ENCODE measurements at regions not wholly inside any gene's neighbourhood (a gene's known extent, or its start where the extent isn't known, plus 50 kb on each side); places are given as distances from the start of the nearest gene placed in this dataset.

DNA sequence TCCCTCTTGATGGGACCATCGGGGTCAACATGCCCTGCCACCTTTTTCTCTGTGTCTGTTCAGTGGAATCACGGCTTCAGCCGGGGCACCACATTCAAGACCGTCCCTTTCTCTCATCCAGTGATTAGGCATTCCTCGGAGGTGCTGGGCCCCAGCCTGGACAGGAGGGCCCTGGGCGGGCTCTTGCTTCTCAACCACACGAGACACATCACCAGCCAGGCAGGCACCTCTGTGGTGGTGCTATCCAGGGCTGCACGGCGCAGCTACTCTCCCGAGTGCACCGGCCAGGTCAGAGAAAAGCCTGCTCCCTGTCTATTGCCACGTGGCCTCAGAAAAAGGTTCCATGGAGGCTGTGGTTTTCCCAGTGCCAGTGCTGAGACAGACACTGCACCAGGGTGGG, 255.2 kb upstream of the IRX1 start:
- no peak for DNase-seq (ENCODE audit: low read depth)
- TF ChIP-seq, protein P1, sequence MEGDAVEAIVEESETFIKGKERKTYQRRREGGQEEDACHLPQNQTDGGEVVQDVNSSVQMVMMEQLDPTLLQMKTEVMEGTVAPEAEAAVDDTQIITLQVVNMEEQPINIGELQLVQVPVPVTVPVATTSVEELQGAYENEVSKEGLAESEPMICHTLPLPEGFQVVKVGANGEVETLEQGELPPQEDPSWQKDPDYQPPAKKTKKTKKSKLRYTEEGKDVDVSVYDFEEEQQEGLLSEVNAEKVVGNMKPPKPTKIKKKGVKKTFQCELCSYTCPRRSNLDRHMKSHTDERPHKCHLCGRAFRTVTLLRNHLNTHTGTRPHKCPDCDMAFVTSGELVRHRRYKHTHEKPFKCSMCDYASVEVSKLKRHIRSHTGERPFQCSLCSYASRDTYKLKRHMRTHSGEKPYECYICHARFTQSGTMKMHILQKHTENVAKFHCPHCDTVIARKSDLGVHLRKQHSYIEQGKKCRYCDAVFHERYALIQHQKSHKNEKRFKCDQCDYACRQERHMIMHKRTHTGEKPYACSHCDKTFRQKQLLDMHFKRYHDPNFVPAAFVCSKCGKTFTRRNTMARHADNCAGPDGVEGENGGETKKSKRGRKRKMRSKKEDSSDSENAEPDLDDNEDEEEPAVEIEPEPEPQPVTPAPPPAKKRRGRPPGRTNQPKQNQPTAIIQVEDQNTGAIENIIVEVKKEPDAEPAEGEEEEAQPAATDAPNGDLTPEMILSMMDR (conservative IDR thresholded peaks at IDR 0.05; ENCODE audit: low read depth, low read length): no peak

DNA sequence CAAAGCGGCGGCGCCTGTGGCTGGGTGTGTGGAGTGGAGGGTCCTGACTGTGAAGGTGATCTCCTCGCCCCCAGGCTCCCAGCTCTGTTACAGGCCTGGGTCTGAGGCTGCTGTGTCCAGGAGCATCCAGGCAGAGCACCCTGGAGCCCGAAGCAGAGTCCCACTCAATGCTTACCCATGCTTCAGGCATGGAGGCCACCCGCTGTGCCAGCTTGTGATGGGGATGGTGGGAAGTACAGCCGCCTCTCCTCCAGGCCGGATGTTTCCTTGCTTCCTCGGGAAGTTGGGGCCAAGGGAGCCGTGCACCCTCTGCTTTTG, 255.9 kb upstream of the IRX1 start:
- H3K4me3 ChIP-seq (ENCODE audit: low read depth, low read length): no peak overlapping the region
- TF ChIP-seq, protein P1 (conservative IDR thresholded peaks at IDR 0.05; ENCODE audit: low read depth, low read length): no peak
- no peak for DNase-seq (ENCODE audit: low read depth)

More for the DNA sequence above, 255.2 kb upstream of the IRX1 start:
- no peak overlapping the region for H3K4me3 ChIP-seq (ENCODE audit: low read depth, low read length)

DNA sequence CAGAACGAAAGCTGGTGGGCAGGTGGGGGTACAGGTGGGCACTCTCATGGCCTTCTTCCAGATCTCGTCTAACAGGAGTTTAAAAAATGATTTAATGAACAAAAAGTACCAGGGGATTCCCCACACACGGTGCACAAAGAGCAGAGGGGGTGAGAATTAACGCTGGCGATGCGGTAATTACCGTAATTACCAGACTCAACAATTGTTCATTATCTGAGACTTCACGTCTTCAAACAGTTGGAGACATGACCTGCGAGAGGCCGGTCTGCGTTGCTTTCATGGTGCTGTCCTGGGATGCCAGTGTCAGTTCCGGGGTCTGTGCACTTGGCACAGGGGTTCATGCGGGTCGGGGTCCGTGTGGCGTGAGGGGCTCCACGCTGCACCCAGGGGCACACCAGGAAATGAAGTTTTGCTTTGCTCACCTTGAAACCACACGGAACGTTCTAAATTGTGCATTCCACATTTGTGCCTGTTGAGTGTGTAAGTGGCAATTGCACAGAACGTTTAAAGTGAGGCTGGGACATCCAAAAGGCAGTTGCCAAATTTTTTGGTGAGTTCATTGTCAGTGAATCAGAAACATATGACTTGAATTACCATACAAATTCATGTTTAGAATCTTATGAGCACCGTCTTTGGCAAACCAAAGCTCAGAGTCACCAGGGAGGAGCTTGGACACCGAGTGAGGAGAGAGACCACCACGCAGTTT, 256.4 kb upstream of the IRX1 start:
- TF ChIP-seq, protein P1 (conservative IDR thresholded peaks at IDR 0.05; ENCODE audit: low read depth, low read length): no peak
- H3K4me3 ChIP-seq (ENCODE audit: low read depth, low read length): no peak overlapping the region
- DNase-seq (ENCODE audit: low read depth): no peak

DNA sequence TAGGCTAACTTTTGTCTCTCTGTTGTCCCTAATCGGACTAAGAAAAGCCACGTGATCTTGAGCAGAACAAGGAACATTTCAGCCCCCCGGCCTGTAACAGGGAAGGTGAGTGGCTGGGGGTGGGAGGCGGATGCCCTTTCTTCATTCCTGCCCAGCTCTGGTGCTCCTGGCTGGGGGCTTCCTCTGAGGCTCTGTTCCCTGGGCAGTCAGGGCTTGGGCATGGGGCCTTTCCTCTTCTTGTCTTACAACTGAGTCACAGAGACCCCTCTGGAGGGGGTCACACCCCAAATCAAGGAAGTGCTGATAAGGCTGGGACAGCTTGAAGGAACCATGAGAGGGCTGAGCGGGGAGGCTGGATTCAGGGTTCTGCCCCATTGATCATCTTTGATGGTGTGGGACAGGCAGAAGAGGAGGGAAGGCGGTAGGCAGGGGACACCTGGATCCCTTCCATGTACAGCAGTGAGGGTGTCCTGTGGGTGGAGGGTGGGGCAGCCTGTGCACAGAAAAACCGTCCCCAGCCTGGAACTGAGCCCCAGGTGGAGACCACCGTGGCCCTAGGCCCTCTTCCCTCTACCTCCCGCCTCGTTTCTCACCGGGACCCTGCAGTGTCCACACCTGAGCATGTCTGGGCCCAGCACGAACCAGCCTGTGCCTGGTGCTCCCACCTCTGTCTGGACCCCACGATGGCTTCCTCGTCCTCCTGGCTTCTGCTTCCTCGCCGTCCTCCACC, 257.7 kb upstream of the IRX1 start:
- TF ChIP-seq, protein P1 (conservative IDR thresholded peaks at IDR 0.05; ENCODE audit: low read depth, low read length): no peak
- no peak for DNase-seq (ENCODE audit: low read depth)
- H3K4me3 ChIP-seq (ENCODE audit: low read depth, low read length): no peak overlapping the region

DNA sequence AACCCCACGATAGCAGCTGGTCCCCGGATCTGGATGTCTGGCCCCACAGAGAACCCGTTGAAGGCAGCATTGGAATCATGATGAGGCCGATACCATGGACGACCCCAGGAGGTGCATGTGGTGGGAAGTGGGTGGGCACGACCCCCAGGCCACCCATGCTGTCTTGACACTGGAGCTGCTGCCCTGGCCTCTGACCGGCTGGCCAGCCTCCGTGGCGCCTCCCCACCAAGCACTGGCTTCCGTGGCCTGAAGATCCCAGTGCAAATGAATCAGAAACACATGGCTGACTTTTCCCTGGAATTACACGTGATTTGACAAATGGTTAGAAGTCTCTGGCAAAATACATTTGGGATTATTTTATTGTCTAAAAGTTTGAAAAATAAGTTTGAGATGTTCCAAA, 259.0 kb upstream of the IRX1 start:
- H3K4me3 ChIP-seq (ENCODE audit: low read depth, low read length): no peak overlapping the region
- TF ChIP-seq, protein P1 (conservative IDR thresholded peaks at IDR 0.05; ENCODE audit: low read depth, low read length): no peak
- DNase-seq (ENCODE audit: low read depth): no peak

DNA sequence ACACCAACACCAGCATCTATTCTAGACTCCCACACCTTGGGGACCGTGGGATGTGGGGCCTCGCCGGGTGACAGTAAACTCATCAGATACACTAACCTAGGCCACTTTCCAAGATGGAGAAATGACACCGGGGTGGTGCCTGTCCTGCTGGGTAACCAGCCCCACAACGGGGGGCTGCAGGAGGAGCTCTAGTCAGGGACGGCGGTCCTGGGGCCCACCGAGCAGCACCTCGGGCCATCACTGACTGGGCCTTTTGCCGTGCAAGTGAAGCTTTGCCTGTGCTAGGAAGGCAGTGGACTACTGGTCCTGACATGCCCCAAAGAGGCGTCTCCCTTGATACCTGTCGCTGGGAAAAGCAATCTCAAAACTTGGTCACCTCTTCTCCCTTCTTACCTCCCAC, 260.3 kb upstream of the IRX1 start:
- no peak for DNase-seq (ENCODE audit: low read depth)
- TF ChIP-seq, protein P1 (conservative IDR thresholded peaks at IDR 0.05; ENCODE audit: low read depth, low read length): no peak
- H3K4me3 ChIP-seq (ENCODE audit: low read depth, low read length): no peak overlapping the region

DNA sequence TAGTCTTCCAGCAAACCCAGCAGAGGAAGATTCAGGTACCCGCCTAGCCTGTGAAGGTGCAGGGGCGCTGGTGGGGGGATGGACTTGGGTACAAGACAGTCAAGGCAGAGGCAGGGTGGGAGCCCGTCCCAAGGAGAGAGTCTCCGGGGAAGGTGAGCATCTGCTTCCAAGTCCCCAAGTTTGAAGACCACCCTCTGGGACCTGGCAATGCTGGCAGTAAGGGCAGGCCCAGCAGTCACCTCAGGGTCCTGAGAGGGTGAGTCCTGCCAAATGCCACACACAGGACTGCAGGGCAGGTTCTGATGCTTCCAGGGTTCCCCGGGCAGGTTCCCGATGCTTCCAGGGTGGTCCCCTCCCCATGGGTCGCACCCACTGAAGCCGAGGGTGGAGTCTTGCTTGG, 261.8 kb upstream of the IRX1 start:
- no peak for DNase-seq (ENCODE audit: low read depth)
- TF ChIP-seq, protein P1 (conservative IDR thresholded peaks at IDR 0.05; ENCODE audit: low read depth, low read length): no peak
- no peak overlapping the region for H3K4me3 ChIP-seq (ENCODE audit: low read depth, low read length)
